ENCODE measurements at regions not wholly inside any gene's neighbourhood (a gene's known extent, or its start where the extent isn't known, plus 50 kb on each side); places are given as distances from the start of the nearest gene placed in this dataset.

- TF ChIP-seq CTCF (conservative IDR thresholded peaks at IDR 0.05) = no peak
- Mint-ChIP-seq H3K36me3 (ENCODE audit: low read depth) (peaks cover 4% of the 10 kb centered on the region), H3K4me1 (peaks cover 10% of the 10 kb centered on the region), H3K9me3 (peaks cover 23% of the 10 kb centered on the region), H3K27ac (no peak overlapping the region), H3K4me3 (no peak overlapping the region), H3K27me3 (ENCODE audit: insufficient read depth) (no peaks in the 10 kb centered on the region)
- Histone ChIP-seq H3K27ac (ENCODE audit: low read depth, low read length) (no peak overlapping the region), H3K9ac (ENCODE audit: extremely low read depth, low read length, poor library complexity, severe bottlenecking) (no peak overlapping the region), H3K9me3 (ENCODE audit: control insufficient read depth, low read length) (peaks cover 17% of the 10 kb centered on the region), H3K36me3 (ENCODE audit: control insufficient read depth, insufficient read depth, low read length) (no peaks in the 10 kb centered on the region), H3K27me3 (ENCODE audit: control insufficient read depth, insufficient read depth, low read length, poor library complexity, severe bottlenecking) (no peaks in the 10 kb centered on the region), H3K4me3 (ENCODE audit: low read length) (no peak overlapping the region), H3K4me1 (ENCODE audit: control insufficient read depth, insufficient read depth, low read length) (peaks cover 4% of the 10 kb centered on the region)
- WGBS, 2 experiments (ENCODE audit: insufficient coverage in 1 of 2, insufficient read length in 1 of 2) = 93% methylated on average over 1 of the region's 1 CpG; no CpG with 5 or more reads in 1 of the 2 experiments
- no peak for DNase-seq
Measured at GRCh38 chr1:87539147-87539546, 210.5 kb downstream of the LMO4 start.

DNA sequence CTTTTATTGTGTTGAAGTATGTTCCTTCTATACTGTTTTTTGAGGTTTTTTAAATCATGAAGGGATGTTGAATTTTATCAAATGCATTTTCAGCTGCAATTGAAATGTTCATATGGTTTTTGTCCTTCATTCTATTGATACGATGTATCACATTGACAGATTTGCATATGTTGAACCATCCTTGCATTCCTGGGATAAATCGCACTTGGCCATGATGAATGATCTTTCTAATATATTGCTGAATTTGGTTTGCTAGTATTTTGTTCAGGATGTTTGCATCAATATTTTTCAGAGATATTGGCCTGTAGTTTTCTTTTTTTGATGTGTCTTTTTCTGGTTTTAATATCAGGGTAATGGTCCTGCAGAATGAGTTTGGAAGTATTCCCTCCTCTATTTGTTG lies 214.0 kb downstream of the LMO4 start:
- Mint-ChIP-seq H3K4me3 (no peak overlapping the region), H3K27ac (no peak overlapping the region), H3K36me3 (ENCODE audit: low read depth) (peaks cover 4% of the 10 kb centered on the region), H3K27me3 (ENCODE audit: insufficient read depth) (no peaks in the 10 kb centered on the region), H3K9me3 (peaks cover 23% of the 10 kb centered on the region), H3K4me1 (peaks cover 13% of the 10 kb centered on the region)
- DNase-seq = no peak
- H3K36me3 ChIP-seq (ENCODE audit: control insufficient read depth, insufficient read depth, low read length) = no peaks in the 10 kb centered on the region
- no peak overlapping the region for H3K27ac ChIP-seq (ENCODE audit: low read depth, low read length)
- no peak overlapping the region for H3K4me3 ChIP-seq (ENCODE audit: low read length)
- H3K9me3 ChIP-seq (ENCODE audit: control insufficient read depth, low read length) = peaks cover 17% of the 10 kb centered on the region
- H3K9ac ChIP-seq (ENCODE audit: extremely low read depth, low read length, poor library complexity, severe bottlenecking) = no peak overlapping the region
- WGBS, 2 experiments (ENCODE audit: insufficient coverage in 1 of 2, insufficient read length in 1 of 2) = 95% methylated on average over 2 of the region's 2 CpGs
- no peak for TF ChIP-seq CTCF (conservative IDR thresholded peaks at IDR 0.05)
- H3K4me1 ChIP-seq (ENCODE audit: control insufficient read depth, insufficient read depth, low read length) = peaks cover 4% of the 10 kb centered on the region
- no peaks in the 10 kb centered on the region for H3K27me3 ChIP-seq (ENCODE audit: control insufficient read depth, insufficient read depth, low read length, poor library complexity, severe bottlenecking)

GRCh38 chr1:87549738-87550137 lies 221.1 kb downstream of the LMO4 start:
- no peaks in the 10 kb centered on the region for H3K4me1 ChIP-seq (ENCODE audit: control insufficient read depth, insufficient read depth, low read length)
- Mint-ChIP-seq H3K27ac (no peak overlapping the region), H3K27me3 (ENCODE audit: insufficient read depth) (no peaks in the 10 kb centered on the region), H3K9me3 (no peaks in the 10 kb centered on the region), H3K4me1 (peaks cover 4% of the 10 kb centered on the region), H3K36me3 (ENCODE audit: low read depth) (no peaks in the 10 kb centered on the region), H3K4me3 (no peak overlapping the region)
- no peak overlapping the region for H3K4me3 ChIP-seq (ENCODE audit: low read length)
- no peaks in the 10 kb centered on the region for H3K27me3 ChIP-seq (ENCODE audit: control insufficient read depth, insufficient read depth, low read length, poor library complexity, severe bottlenecking)
- DNase-seq = no peak
- TF ChIP-seq CTCF (conservative IDR thresholded peaks at IDR 0.05) = no peak
- H3K36me3 ChIP-seq (ENCODE audit: control insufficient read depth, insufficient read depth, low read length) = no peaks in the 10 kb centered on the region
- no peak overlapping the region for H3K9ac ChIP-seq (ENCODE audit: extremely low read depth, low read length, poor library complexity, severe bottlenecking)
- no peak overlapping the region for H3K27ac ChIP-seq (ENCODE audit: low read depth, low read length)
- WGBS, 2 experiments (ENCODE audit: insufficient coverage in 1 of 2, insufficient read length in 1 of 2) = 83% methylated on average over 1 of the region's 1 CpG; no CpG with 5 or more reads in 1 of the 2 experiments
- no peaks in the 10 kb centered on the region for H3K9me3 ChIP-seq (ENCODE audit: control insufficient read depth, low read length)
